ENCODE measurements at regions not wholly inside any gene's neighbourhood (a gene's known extent, or its start where the extent isn't known, plus 50 kb on each side); places are given as distances from the start of the nearest gene placed in this dataset.

DNA sequence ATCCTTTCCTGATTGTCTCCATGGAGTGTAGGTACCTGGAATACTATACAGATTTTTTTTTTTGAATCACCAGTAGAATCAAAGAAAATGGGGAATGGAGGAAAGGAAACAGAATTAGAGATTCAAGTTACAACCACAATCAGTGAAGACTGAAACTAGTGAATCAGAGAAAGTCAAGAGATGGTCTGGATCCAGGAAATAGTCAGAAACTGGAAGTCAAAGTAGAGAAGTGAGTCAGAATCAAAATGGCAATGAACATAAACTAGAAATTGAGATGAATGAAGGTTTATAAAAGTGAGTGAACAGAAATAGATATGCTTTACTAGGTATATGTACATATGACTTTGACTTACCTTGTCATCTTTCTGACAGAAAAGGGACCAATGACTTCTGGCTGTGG, 579.0 kb downstream of the PLCL1 start:
- no peaks in the 10 kb centered on the region for H3K9me3 ChIP-seq (ENCODE audit: low read depth)
- no peaks in the 10 kb centered on the region for H4K20me1 ChIP-seq (ENCODE audit: insufficient read depth)
- no peak for TF ChIP-seq EZH2phosphoT487 (IDR thresholded peaks at IDR 0.05; ENCODE audit: insufficient read depth, low read depth)
- TF ChIP-seq EZH2 (IDR thresholded peaks at IDR 0.05; ENCODE audit: insufficient read depth, poor library complexity, severe bottlenecking) = no peak
- H3K27ac ChIP-seq = no peak overlapping the region
- H3K9me2 ChIP-seq (ENCODE audit: insufficient read depth) = no peaks in the 10 kb centered on the region
- DNase-seq = peak; percentile 26
- no peak overlapping the region for H2AFZ ChIP-seq
- no peaks in the 10 kb centered on the region for H3F3A ChIP-seq (ENCODE audit: insufficient read depth)
- H3K36me3 ChIP-seq (ENCODE audit: low read depth) = no peaks in the 10 kb centered on the region
- no peak overlapping the region for H3K9ac ChIP-seq
- H3K4me3 ChIP-seq = no peak overlapping the region
- H3K79me2 ChIP-seq (ENCODE audit: insufficient read depth) = no peaks in the 10 kb centered on the region
- no peaks in the 10 kb centered on the region for H3K4me1 ChIP-seq (ENCODE audit: insufficient read depth)
- H3K4me2 ChIP-seq (ENCODE audit: unreplicated experiment) = no peak overlapping the region
- in situ Hi-C loops (cut with MboI) = no loop called here
- no peaks in the 10 kb centered on the region for H3K27me3 ChIP-seq (replicated peaks; ENCODE audit: insufficient read depth)

DNA sequence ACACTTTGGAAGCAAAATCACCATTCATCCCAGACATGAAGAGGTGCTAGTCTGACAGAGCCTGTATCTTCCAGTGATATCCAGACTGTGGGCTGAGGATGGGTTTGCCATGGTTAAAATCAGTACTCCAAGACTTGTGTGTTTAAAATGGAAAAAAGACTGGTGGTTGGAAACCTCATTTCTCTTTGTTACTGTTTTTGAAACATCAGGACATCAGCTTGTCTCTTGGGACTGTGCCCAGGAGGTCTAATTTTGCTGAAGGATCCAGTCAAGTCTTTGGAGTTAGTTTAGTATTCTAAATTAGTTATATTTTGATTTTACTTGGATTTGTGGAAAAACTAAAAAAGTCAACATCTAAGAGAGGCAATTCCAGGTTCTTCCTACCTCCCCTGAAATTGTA, 578.4 kb downstream of the PLCL1 start:
- Histone ChIP-seq H3K27me3 (replicated peaks; ENCODE audit: insufficient read depth) (no peaks in the 10 kb centered on the region), H3K9me3 (ENCODE audit: low read depth) (no peaks in the 10 kb centered on the region), H3K4me2 (ENCODE audit: unreplicated experiment) (no peak overlapping the region), H2AFZ (no peak overlapping the region), H3K4me3 (no peak overlapping the region), H3K36me3 (ENCODE audit: low read depth) (no peaks in the 10 kb centered on the region), H3K27ac (no peak overlapping the region), H3K9me2 (ENCODE audit: insufficient read depth) (no peaks in the 10 kb centered on the region), H3K9ac (no peak overlapping the region), H3K79me2 (ENCODE audit: insufficient read depth) (no peaks in the 10 kb centered on the region), H4K20me1 (ENCODE audit: insufficient read depth) (no peaks in the 10 kb centered on the region), H3K4me1 (ENCODE audit: insufficient read depth) (no peaks in the 10 kb centered on the region), H3F3A (ENCODE audit: insufficient read depth) (no peaks in the 10 kb centered on the region)
- TF ChIP-seq EZH2phosphoT487 (IDR thresholded peaks at IDR 0.05; ENCODE audit: insufficient read depth, low read depth) (no peak), EZH2 (IDR thresholded peaks at IDR 0.05; ENCODE audit: insufficient read depth, poor library complexity, severe bottlenecking) (no peak)
- DNase-seq = no peak
- in situ Hi-C loops (cut with MboI) = no loop called here

DNA sequence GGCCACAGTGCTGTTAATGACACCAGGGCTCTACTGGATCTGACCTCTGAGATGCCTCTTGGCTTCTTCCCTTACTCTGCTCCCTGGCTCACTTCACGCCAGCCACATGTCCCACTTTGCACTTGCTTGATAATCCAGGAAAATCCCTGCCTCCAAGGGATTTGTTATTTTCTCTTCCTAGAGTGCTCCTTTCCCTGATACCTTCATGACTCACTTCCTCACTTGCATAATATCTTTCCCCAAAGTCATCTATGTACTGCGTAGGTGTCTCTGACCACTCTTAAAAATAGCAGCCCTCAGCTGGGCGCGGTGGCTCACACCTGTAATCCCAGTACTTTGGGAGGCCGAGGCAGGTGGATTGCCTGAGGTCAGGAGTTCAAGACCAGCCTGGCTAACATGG, 572.3 kb downstream of the PLCL1 start:
- H3K27me3 ChIP-seq (replicated peaks; ENCODE audit: insufficient read depth) = no peaks in the 10 kb centered on the region
- H3K36me3 ChIP-seq (ENCODE audit: low read depth) = no peaks in the 10 kb centered on the region
- H4K20me1 ChIP-seq (ENCODE audit: insufficient read depth) = no peaks in the 10 kb centered on the region
- no peak overlapping the region for H3K27ac ChIP-seq
- in situ Hi-C loops (cut with MboI) = no loop called here
- no peak overlapping the region for H3K9ac ChIP-seq
- TF ChIP-seq EZH2phosphoT487 (IDR thresholded peaks at IDR 0.05; ENCODE audit: insufficient read depth, low read depth) (no peak), EZH2 (IDR thresholded peaks at IDR 0.05; ENCODE audit: insufficient read depth, poor library complexity, severe bottlenecking) (no peak)
- H3K4me1 ChIP-seq (ENCODE audit: insufficient read depth) = peaks cover 8% of the 10 kb centered on the region; the same call in 1 of the 2 replicates
- no peak overlapping the region for H2AFZ ChIP-seq
- H3K4me3 ChIP-seq = no peak overlapping the region
- H3K9me3 ChIP-seq (ENCODE audit: low read depth) = no peaks in the 10 kb centered on the region
- peak; percentile 19 for DNase-seq
- H3K4me2 ChIP-seq (ENCODE audit: unreplicated experiment) = no peak overlapping the region
- no peaks in the 10 kb centered on the region for H3K79me2 ChIP-seq (ENCODE audit: insufficient read depth)
- no peaks in the 10 kb centered on the region for H3F3A ChIP-seq (ENCODE audit: insufficient read depth)
- H3K9me2 ChIP-seq (ENCODE audit: insufficient read depth) = no peaks in the 10 kb centered on the region
- WGBS, 2 experiments (ENCODE audit: low coverage in 1 of 2, low lambda C conversion rate in 2 of 2, missing lambda C conversion rate in 2 of 2) = 76 to 85% methylated on average over 5 of the region's 5 CpGs

DNA sequence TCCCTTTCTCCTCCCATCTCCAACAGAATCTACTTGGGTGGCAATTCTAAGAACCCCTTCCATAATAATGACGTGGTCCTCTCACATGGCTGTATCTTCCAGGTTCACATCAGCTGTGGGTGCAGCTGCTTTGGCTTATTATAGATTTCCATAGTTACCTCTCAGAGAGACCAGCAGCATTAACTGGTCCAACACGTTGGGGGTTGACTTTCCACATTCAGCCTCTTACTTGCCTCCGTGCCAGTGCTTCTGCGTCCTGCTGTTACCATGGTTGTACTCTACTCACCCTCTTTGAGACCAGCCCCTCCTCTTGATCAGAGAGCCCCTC, 570.7 kb downstream of the PLCL1 start:
- H3K27ac ChIP-seq = no peak overlapping the region
- H3K9me3 ChIP-seq (ENCODE audit: low read depth) = no peaks in the 10 kb centered on the region
- in situ Hi-C loops (cut with MboI) = no loop called here
- DNase-seq = no peak
- no peaks in the 10 kb centered on the region for H3K27me3 ChIP-seq (replicated peaks; ENCODE audit: insufficient read depth)
- H2AFZ ChIP-seq = no peak overlapping the region
- peaks cover 8% of the 10 kb centered on the region; the same call in 1 of the 2 replicates for H3K4me1 ChIP-seq (ENCODE audit: insufficient read depth)
- TF ChIP-seq EZH2phosphoT487 (IDR thresholded peaks at IDR 0.05; ENCODE audit: insufficient read depth, low read depth) (no peak), EZH2 (IDR thresholded peaks at IDR 0.05; ENCODE audit: insufficient read depth, poor library complexity, severe bottlenecking) (no peak)
- H3K4me2 ChIP-seq (ENCODE audit: unreplicated experiment) = no peak overlapping the region
- H4K20me1 ChIP-seq (ENCODE audit: insufficient read depth) = no peaks in the 10 kb centered on the region
- no peak overlapping the region for H3K4me3 ChIP-seq
- no peaks in the 10 kb centered on the region for H3K36me3 ChIP-seq (ENCODE audit: low read depth)
- no peak overlapping the region for H3K9ac ChIP-seq
- 83 to 91% methylated on average over 4 of the region's 4 CpGs for WGBS, 2 experiments (ENCODE audit: low coverage in 1 of 2, low lambda C conversion rate in 2 of 2, missing lambda C conversion rate in 2 of 2)
- no peaks in the 10 kb centered on the region for H3K9me2 ChIP-seq (ENCODE audit: insufficient read depth)
- no peaks in the 10 kb centered on the region for H3K79me2 ChIP-seq (ENCODE audit: insufficient read depth)
- H3F3A ChIP-seq (ENCODE audit: insufficient read depth) = no peaks in the 10 kb centered on the region

DNA sequence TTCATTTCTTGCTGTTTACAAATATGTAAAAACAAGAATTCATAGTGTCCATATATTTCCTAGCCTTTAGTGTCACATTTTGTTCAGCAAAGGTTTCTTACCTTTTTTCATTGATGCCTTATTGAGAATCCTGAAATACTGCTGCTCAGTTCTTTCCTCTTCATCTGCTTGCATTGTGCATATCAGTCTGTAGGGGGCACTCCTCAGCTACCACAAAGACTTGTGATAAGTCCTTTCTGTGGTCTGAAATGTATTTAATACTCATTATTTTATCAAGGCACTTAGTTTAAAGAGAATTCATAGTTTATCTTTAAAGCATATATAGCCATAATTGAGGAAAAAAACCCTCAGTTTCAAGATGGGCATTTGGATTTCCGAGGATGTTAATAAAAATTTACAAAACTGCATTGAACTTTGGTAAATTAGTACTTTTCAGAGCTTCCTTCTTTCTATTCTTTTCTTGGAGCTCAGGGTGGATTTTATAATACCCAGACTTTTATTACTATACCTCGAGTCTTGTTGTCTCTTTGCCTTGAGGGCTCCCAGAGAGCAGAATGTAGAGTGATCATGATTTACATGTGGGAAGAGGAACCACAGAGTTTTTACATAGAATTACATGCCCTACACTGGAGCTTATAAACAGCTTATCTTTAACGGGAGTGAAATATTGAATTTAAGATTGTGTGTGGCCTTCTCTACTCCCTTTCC, 570.1 kb downstream of the PLCL1 start:
- Histone ChIP-seq H3F3A (ENCODE audit: insufficient read depth) (no peaks in the 10 kb centered on the region), H3K9me2 (ENCODE audit: insufficient read depth) (no peaks in the 10 kb centered on the region), H3K27ac (no peak overlapping the region), H3K27me3 (replicated peaks; ENCODE audit: insufficient read depth) (no peaks in the 10 kb centered on the region), H3K4me3 (no peak overlapping the region), H3K4me1 (ENCODE audit: insufficient read depth) (peaks cover 8% of the 10 kb centered on the region; the same call in 1 of the 2 replicates), H3K9me3 (ENCODE audit: low read depth) (no peaks in the 10 kb centered on the region), H2AFZ (no peak overlapping the region), H3K4me2 (ENCODE audit: unreplicated experiment) (no peak overlapping the region), H4K20me1 (ENCODE audit: insufficient read depth) (no peaks in the 10 kb centered on the region), H3K79me2 (ENCODE audit: insufficient read depth) (no peaks in the 10 kb centered on the region), H3K9ac (no peak overlapping the region), H3K36me3 (ENCODE audit: low read depth) (no peaks in the 10 kb centered on the region)
- DNase-seq = peak; percentile 80
- in situ Hi-C loops (cut with MboI) = no loop called here
- TF ChIP-seq EZH2 (IDR thresholded peaks at IDR 0.05; ENCODE audit: insufficient read depth, poor library complexity, severe bottlenecking) (no peak), EZH2phosphoT487 (IDR thresholded peaks at IDR 0.05; ENCODE audit: insufficient read depth, low read depth) (no peak)
- WGBS, 2 experiments (ENCODE audit: low coverage in 1 of 2, low lambda C conversion rate in 2 of 2, missing lambda C conversion rate in 2 of 2) = 26% methylated on average over 3 of the region's 3 CpGs
